Jurkat, Clone E6-1 (cell line): ENCODE measurements at regions not wholly inside any gene's neighbourhood (a gene's known extent, or its start where the extent isn't known, plus 50 kb on each side); places are given as distances from the start of the nearest gene placed in this dataset.

Experiments
- DNase-seq: peaks from one replicate; pipeline ENCODE4 v3.0.0-alpha.2; 2011; ENCODE audit warnings: low read depth, low spot score
- H3K4me3 ChIP-seq: 2 replicates; pipeline ENCODE4 v1.5.1; 2011; ENCODE audit warnings: mild to moderate bottlenecking, low read length, control low read depth, moderate library complexity

GRCh38 chr10:107614939-107615685, 450.6 kb upstream of the SORCS1 start:
- no peak for DNase-seq
- H3K4me3 ChIP-seq, result no peak overlapping the region

GRCh38 chr10:107611115-107611514, 446.6 kb upstream of the SORCS1 start:
- DNase-seq, result no peak

GRCh38 chr10:107589081-107589480, 424.6 kb upstream of the SORCS1 start:
- DNase-seq, result no peak
- H3K4me3 ChIP-seq, result no peak overlapping the region

More at GRCh38 chr10:107611115-107611514, 446.6 kb upstream of the SORCS1 start:
- H3K4me3 ChIP-seq, result no peak overlapping the region

- H3K4me3 ChIP-seq, result no peak overlapping the region
- DNase-seq, result no peak
These were observed 421.1 kb upstream of the SORCS1 start for GRCh38 chr10:107585630-107586029.

GRCh38 chr10:107583974-107584373, 419.5 kb upstream of the SORCS1 start:
- H3K4me3 ChIP-seq, result no peak overlapping the region
- no peak for DNase-seq

GRCh38 chr10:107579970-107580369, 415.5 kb upstream of the SORCS1 start:
- no peak for DNase-seq
- H3K4me3 ChIP-seq, result no peak overlapping the region

- DNase-seq, result no peak
- no peak overlapping the region for H3K4me3 ChIP-seq
These were observed 412.7 kb upstream of the SORCS1 start for GRCh38 chr10:107577221-107577620.

- H3K4me3 ChIP-seq, result no peak overlapping the region
- DNase-seq, result no peak
These were observed 412.2 kb upstream of the SORCS1 start for GRCh38 chr10:107576746-107577145.

GRCh38 chr10:107565014-107565413, 400.5 kb upstream of the SORCS1 start:
- H3K4me3 ChIP-seq, result no peak overlapping the region
- DNase-seq, result no peak

GRCh38 chr10:107561136-107561650, 396.7 kb upstream of the SORCS1 start:
- DNase-seq, result no peak
- H3K4me3 ChIP-seq, result no peak overlapping the region

- DNase-seq, result no peak
- H3K4me3 ChIP-seq, result no peak overlapping the region
These were observed 393.4 kb upstream of the SORCS1 start for GRCh38 chr10:107557916-107558315.

- no peak for DNase-seq
- H3K4me3 ChIP-seq, result no peak overlapping the region
These were observed 389.8 kb upstream of the SORCS1 start for GRCh38 chr10:107554333-107554732.

- DNase-seq, result no peak
- H3K4me3 ChIP-seq, result no peak overlapping the region
These were observed 389.0 kb upstream of the SORCS1 start for GRCh38 chr10:107553470-107553869.

GRCh38 chr10:107552963-107553362, 388.5 kb upstream of the SORCS1 start:
- DNase-seq, result no peak
- no peak overlapping the region for H3K4me3 ChIP-seq

GRCh38 chr10:107548301-107548700, 383.8 kb upstream of the SORCS1 start:
- DNase-seq, result no peak
- no peak overlapping the region for H3K4me3 ChIP-seq

- no peak for DNase-seq
- H3K4me3 ChIP-seq, result no peak overlapping the region
These were observed 382.5 kb upstream of the SORCS1 start for GRCh38 chr10:107546986-107547385.

- no peak overlapping the region for H3K4me3 ChIP-seq
- DNase-seq, result no peak
These were observed 381.8 kb upstream of the SORCS1 start for GRCh38 chr10:107546284-107546683.

GRCh38 chr10:107545717-107546116, 381.2 kb upstream of the SORCS1 start:
- DNase-seq, result no peak
- H3K4me3 ChIP-seq, result no peak overlapping the region

GRCh38 chr10:107544706-107545520, 380.4 kb upstream of the SORCS1 start:
- DNase-seq, result no peak
- H3K4me3 ChIP-seq, result no peak overlapping the region

- H3K4me3 ChIP-seq, result no peak overlapping the region
- DNase-seq, result no peak
These were observed 378.1 kb upstream of the SORCS1 start for GRCh38 chr10:107542607-107543006.
